ENCODE measurements at regions not wholly inside any gene's neighbourhood (a gene's known extent, or its start where the extent isn't known, plus 50 kb on each side); places are given as distances from the start of the nearest gene placed in this dataset.

GRCh38 chr7:125485223-125485622, 555.6 kb upstream of the POT1 start:
- no peak for TF ChIP-seq CTCF (IDR thresholded peaks at IDR 0.05)

- no peak for TF ChIP-seq CTCF (IDR thresholded peaks at IDR 0.05)
Observed at GRCh38 chr7:125484755-125485154, 555.1 kb upstream of the POT1 start.

- TF ChIP-seq CTCF (IDR thresholded peaks at IDR 0.05): no peak
Observed at GRCh38 chr7:125481323-125481722, 551.7 kb upstream of the POT1 start.

GRCh38 chr7:125480762-125481161, 551.1 kb upstream of the POT1 start:
- no peak for TF ChIP-seq CTCF (IDR thresholded peaks at IDR 0.05)

- TF ChIP-seq CTCF (IDR thresholded peaks at IDR 0.05): no peak
Observed at GRCh38 chr7:125468855-125469174, 539.2 kb upstream of the POT1 start.

- TF ChIP-seq CTCF (IDR thresholded peaks at IDR 0.05): no peak
Observed at GRCh38 chr7:125467996-125468854, 538.6 kb upstream of the POT1 start.

- no peak for TF ChIP-seq CTCF (IDR thresholded peaks at IDR 0.05)
Observed at GRCh38 chr7:125465527-125465926, 535.9 kb upstream of the POT1 start.

GRCh38 chr7:125462615-125463014, 533.0 kb upstream of the POT1 start:
- no peak for TF ChIP-seq CTCF (IDR thresholded peaks at IDR 0.05)
